ENCODE measurements at regions not wholly inside any gene's neighbourhood (a gene's known extent, or its start where the extent isn't known, plus 50 kb on each side); places are given as distances from the start of the nearest gene placed in this dataset.

GRCh38 chr2:4873876-4874593 lies 818.1 kb upstream of the SOX11 start:
- no peaks in the 10 kb centered on the region for H3K79me2 ChIP-seq (ENCODE audit: insufficient read depth, low read length)
- intact Hi-C loops (cut with micrococcal nuclease; ENCODE audit: unreplicated experiment) (no loop called here), in situ Hi-C loops (cut with HindIII; ENCODE audit: extremely low pct_ligation_motif_present, low pct_unique_long_range_greater_than_20kb) (no loop called here)
- WGBS (ENCODE audit: low lambda C conversion rate): 1% methylated on average over 3 of the region's 3 CpGs
- TF ChIP-seq CBX2 (IDR thresholded peaks at IDR 0.05; ENCODE audit: low read depth, low read length) (no peak), CBX2 (CRISPR knock-in tag; IDR thresholded peaks at IDR 0.05; ENCODE audit: low read depth) (no peak), ZNF138 (CRISPR knock-in tag; IDR thresholded peaks at IDR 0.05; ENCODE audit: low read depth) (no peak), SRF (IDR thresholded peaks at IDR 0.05; ENCODE audit: low read depth, low read length) (no peak), NCOR1 (IDR thresholded peaks at IDR 0.05; ENCODE audit: borderline replicate concordance, low read length) (no peak), HMG20A (CRISPR knock-in tag; IDR thresholded peaks at IDR 0.05; ENCODE audit: borderline replicate concordance) (no peak)
- H3K4me2 ChIP-seq (ENCODE audit: low read depth, low read length): no peak overlapping the region
- H3K9ac ChIP-seq (ENCODE audit: insufficient read depth, low read depth, low read length): no peak overlapping the region
- H4K20me1 ChIP-seq (ENCODE audit: insufficient read depth, low read length): no peaks in the 10 kb centered on the region
- ATAC-seq (no peak), DNase-seq (ENCODE audit: low spot score) (no peak), FAIRE-seq (no peak)
- POLR2A ChIA-PET: no interaction called here
- H3K27ac ChIP-seq (ENCODE audit: extremely low read length, insufficient read depth, low read length): no peak overlapping the region
- H3K9me3 ChIP-seq (ENCODE audit: low read length): peaks cover 81% of the 10 kb centered on the region
- H3K36me3 ChIP-seq (replicated peaks in 1 of 2; ENCODE audit: control insufficient read depth in 1 of 2, insufficient read depth in 2 of 2, low read length in 2 of 2): no peaks in the 10 kb centered on the region
- BruUV-seq (replicated peaks): no TSS peak
- H3K27me3 ChIP-seq (ENCODE audit: control insufficient read depth in 1 of 2, insufficient read depth in 2 of 2, low read length in 2 of 2): no peaks in the 10 kb centered on the region
- H3K4me1 ChIP-seq (ENCODE audit: insufficient read depth, low read length): no peaks in the 10 kb centered on the region
- H2AFZ ChIP-seq (ENCODE audit: low read length): no peak overlapping the region
- CTCF ChIA-PET (ENCODE audit: low intra/inter-chr PET ratio, low total read pairs): no interaction called here
- no peak overlapping the region for H3K4me3 ChIP-seq (replicated peaks in 1 of 3; ENCODE audit: insufficient read depth in 1 of 3, low read depth in 2 of 3, low read length in 3 of 3)

GRCh38 chr2:4882421-4882820 lies 809.8 kb upstream of the SOX11 start:
- Histone ChIP-seq H3K79me2 (ENCODE audit: insufficient read depth, low read length) (no peaks in the 10 kb centered on the region), H3K4me1 (ENCODE audit: insufficient read depth, low read length) (no peaks in the 10 kb centered on the region), H3K9ac (ENCODE audit: insufficient read depth, low read depth, low read length) (no peak overlapping the region), H3K4me3 (replicated peaks in 1 of 3; ENCODE audit: insufficient read depth in 1 of 3, low read depth in 2 of 3, low read length in 3 of 3) (no peak overlapping the region), H3K27ac (ENCODE audit: extremely low read length, insufficient read depth, low read length) (no peak overlapping the region), H3K4me2 (ENCODE audit: low read depth, low read length) (no peak overlapping the region), H3K9me3 (ENCODE audit: low read length) (peaks cover 84% of the 10 kb centered on the region), H4K20me1 (ENCODE audit: insufficient read depth, low read length) (no peaks in the 10 kb centered on the region), H3K36me3 (replicated peaks in 1 of 2; ENCODE audit: control insufficient read depth in 1 of 2, insufficient read depth in 2 of 2, low read length in 2 of 2) (no peaks in the 10 kb centered on the region), H3K27me3 (ENCODE audit: control insufficient read depth in 1 of 2, insufficient read depth in 2 of 2, low read length in 2 of 2) (no peaks in the 10 kb centered on the region), H2AFZ (ENCODE audit: low read length) (no peak overlapping the region)
- intact Hi-C loops (cut with micrococcal nuclease; ENCODE audit: unreplicated experiment): no loop called here
- TF ChIP-seq IKZF1 (IDR thresholded peaks at IDR 0.05): no peak
- no peak for TF ChIP-seq SRSF1 (optimal IDR thresholded peaks at IDR 0.05; ENCODE audit: low read depth, low read length)
- no peak for TF ChIP-seq ZNF101 (CRISPR knock-in tag; IDR thresholded peaks at IDR 0.05; ENCODE audit: borderline replicate concordance, low read depth)
- TF ChIP-seq FOXC1 (CRISPR knock-in tag; IDR thresholded peaks at IDR 0.05; ENCODE audit: borderline replicate concordance): no peak
- TF ChIP-seq ZNF790 (CRISPR knock-in tag; IDR thresholded peaks at IDR 0.05; ENCODE audit: borderline replicate concordance): no peak
- no peak for TF ChIP-seq ZNF44 (CRISPR knock-in tag; IDR thresholded peaks at IDR 0.05)
- TF ChIP-seq SALL2 (CRISPR knock-in tag; IDR thresholded peaks at IDR 0.05): no peak
- TF ChIP-seq, protein P1, sequence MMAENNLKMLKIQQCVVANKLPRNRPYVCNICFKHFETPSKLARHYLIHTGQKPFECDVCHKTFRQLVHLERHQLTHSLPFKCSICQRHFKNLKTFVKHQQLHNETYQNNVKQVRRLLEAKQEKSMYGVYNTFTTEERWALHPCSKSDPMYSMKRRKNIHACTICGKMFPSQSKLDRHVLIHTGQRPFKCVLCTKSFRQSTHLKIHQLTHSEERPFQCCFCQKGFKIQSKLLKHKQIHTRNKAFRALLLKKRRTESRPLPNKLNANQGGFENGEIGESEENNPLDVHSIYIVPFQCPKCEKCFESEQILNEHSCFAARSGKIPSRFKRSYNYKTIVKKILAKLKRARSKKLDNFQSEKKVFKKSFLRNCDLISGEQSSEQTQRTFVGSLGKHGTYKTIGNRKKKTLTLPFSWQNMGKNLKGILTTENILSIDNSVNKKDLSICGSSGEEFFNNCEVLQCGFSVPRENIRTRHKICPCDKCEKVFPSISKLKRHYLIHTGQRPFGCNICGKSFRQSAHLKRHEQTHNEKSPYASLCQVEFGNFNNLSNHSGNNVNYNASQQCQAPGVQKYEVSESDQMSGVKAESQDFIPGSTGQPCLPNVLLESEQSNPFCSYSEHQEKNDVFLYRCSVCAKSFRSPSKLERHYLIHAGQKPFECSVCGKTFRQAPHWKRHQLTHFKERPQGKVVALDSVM (CRISPR knock-in tag; IDR thresholded peaks at IDR 0.05): no peak
- no peak for TF ChIP-seq ZNF256 (CRISPR knock-in tag; conservative IDR thresholded peaks at IDR 0.05)
- no peak for TF ChIP-seq ZNF563 (CRISPR knock-in tag; IDR thresholded peaks at IDR 0.05)
- TF ChIP-seq ZNF644 (CRISPR knock-in tag; IDR thresholded peaks at IDR 0.05; ENCODE audit: low read depth): no peak
- no peak for TF ChIP-seq NONO (IDR thresholded peaks at IDR 0.05)
- TF ChIP-seq NONO (CRISPR knock-in tag; conservative IDR thresholded peaks at IDR 0.05): no peak
- TF ChIP-seq MTA3 (CRISPR knock-in tag; IDR thresholded peaks at IDR 0.05): no peak
- no peak for TF ChIP-seq RFX3 (CRISPR knock-in tag; IDR thresholded peaks at IDR 0.05)
- WGBS (ENCODE audit: low lambda C conversion rate): 1% methylated on average over 3 of the region's 3 CpGs
- FAIRE-seq (no peak), DNase-seq (ENCODE audit: low spot score) (no peak), ATAC-seq (no peak)
- in situ Hi-C loops (cut with HindIII; ENCODE audit: extremely low pct_ligation_motif_present, low pct_unique_long_range_greater_than_20kb): no loop called here
- no TSS peak for BruUV-seq (replicated peaks)
- ChIA-PET CTCF (ENCODE audit: low intra/inter-chr PET ratio, low total read pairs) (no interaction called here), POLR2A (no interaction called here)
